IPS-15b (cell line): ENCODE measurements at regions not wholly inside any gene's neighbourhood (a gene's known extent, or its start where the extent isn't known, plus 50 kb on each side); places are given as distances from the start of the nearest gene placed in this dataset.

Experiments
- H3K27me3 ChIP-seq: one replicate; pipeline ENCODE4 v1.6.1; 2013; ENCODE audit warnings: low read length; ENCODE audit not compliant: control insufficient read depth, insufficient read depth
- H3K36me3 ChIP-seq: one replicate; pipeline ENCODE4 v1.6.1; 2013; ENCODE audit warnings: low read length; ENCODE audit not compliant: control insufficient read depth, insufficient read depth
- H3K4me1 ChIP-seq: one replicate; pipeline ENCODE4 v1.6.1; 2013; ENCODE audit warnings: mild to moderate bottlenecking, low read length; ENCODE audit not compliant: control insufficient read depth, insufficient read depth
- H3K4me3 ChIP-seq: one replicate; pipeline ENCODE4 v1.5.1; 2013; ENCODE audit warnings: low read depth, low read length
- H3K9ac ChIP-seq: one replicate; pipeline ENCODE4 v1.6.1; 2013; ENCODE audit warnings: low read depth, mild to moderate bottlenecking, low read length
- H3K9me3 ChIP-seq: one replicate; pipeline ENCODE4 v1.6.1; 2013; ENCODE audit warnings: mild to moderate bottlenecking, low read length; ENCODE audit not compliant: control insufficient read depth, insufficient read depth

- H3K9me3 ChIP-seq, result no peaks in the 10 kb centered on the region
- H3K27me3 ChIP-seq, result no peaks in the 10 kb centered on the region
- H3K4me1 ChIP-seq, result no peaks in the 10 kb centered on the region
- H3K9ac ChIP-seq, result no peak overlapping the region
- H3K36me3 ChIP-seq, result no peaks in the 10 kb centered on the region
- H3K4me3 ChIP-seq, result no peak overlapping the region
Observed at GRCh38 chr3:152710549-152710948, 124.4 kb upstream of the P2RY1 start.

GRCh38 chr3:152713989-152714388 lies 120.9 kb upstream of the P2RY1 start:
- H3K9ac ChIP-seq, result no peak overlapping the region
- H3K4me1 ChIP-seq, result no peaks in the 10 kb centered on the region
- no peaks in the 10 kb centered on the region for H3K9me3 ChIP-seq
- H3K27me3 ChIP-seq, result no peaks in the 10 kb centered on the region
- no peak overlapping the region for H3K4me3 ChIP-seq
- H3K36me3 ChIP-seq, result no peaks in the 10 kb centered on the region

- no peaks in the 10 kb centered on the region for H3K9me3 ChIP-seq
- H3K27me3 ChIP-seq, result no peaks in the 10 kb centered on the region
- no peak overlapping the region for H3K9ac ChIP-seq
- no peaks in the 10 kb centered on the region for H3K36me3 ChIP-seq
- peaks cover 3% of the 10 kb centered on the region for H3K4me1 ChIP-seq
- no peak overlapping the region for H3K4me3 ChIP-seq
Observed at GRCh38 chr3:152714507-152714906, 120.4 kb upstream of the P2RY1 start.

GRCh38 chr3:152717252-152717651 lies 117.7 kb upstream of the P2RY1 start:
- no peaks in the 10 kb centered on the region for H3K27me3 ChIP-seq
- no peak overlapping the region for H3K9ac ChIP-seq
- H3K9me3 ChIP-seq, result no peaks in the 10 kb centered on the region
- peaks cover 7% of the 10 kb centered on the region for H3K4me1 ChIP-seq
- no peak overlapping the region for H3K4me3 ChIP-seq
- no peaks in the 10 kb centered on the region for H3K36me3 ChIP-seq

- H3K4me3 ChIP-seq, result no peak overlapping the region
- H3K9me3 ChIP-seq, result no peaks in the 10 kb centered on the region
- no peak overlapping the region for H3K9ac ChIP-seq
- H3K27me3 ChIP-seq, result no peaks in the 10 kb centered on the region
- peaks cover 7% of the 10 kb centered on the region for H3K4me1 ChIP-seq
- H3K36me3 ChIP-seq, result no peaks in the 10 kb centered on the region
Observed at GRCh38 chr3:152718810-152719209, 116.1 kb upstream of the P2RY1 start.

GRCh38 chr3:152719264-152719663 lies 115.7 kb upstream of the P2RY1 start:
- Histone ChIP-seq H3K9ac (no peak overlapping the region), H3K9me3 (no peaks in the 10 kb centered on the region), H3K4me3 (no peak overlapping the region), H3K27me3 (no peaks in the 10 kb centered on the region), H3K36me3 (no peaks in the 10 kb centered on the region), H3K4me1 (peaks cover 7% of the 10 kb centered on the region)

GRCh38 chr3:152720951-152721718 lies 113.8 kb upstream of the P2RY1 start:
- Histone ChIP-seq H3K36me3 (no peaks in the 10 kb centered on the region), H3K27me3 (no peaks in the 10 kb centered on the region), H3K9me3 (no peaks in the 10 kb centered on the region), H3K4me1 (peaks cover 7% of the 10 kb centered on the region), H3K9ac (no peak overlapping the region), H3K4me3 (no peak overlapping the region)

- peaks cover 4% of the 10 kb centered on the region for H3K4me1 ChIP-seq
- no peaks in the 10 kb centered on the region for H3K36me3 ChIP-seq
- H3K4me3 ChIP-seq, result no peak overlapping the region
- no peaks in the 10 kb centered on the region for H3K9me3 ChIP-seq
- no peak overlapping the region for H3K9ac ChIP-seq
- no peaks in the 10 kb centered on the region for H3K27me3 ChIP-seq
Observed at GRCh38 chr3:152724270-152724669, 110.7 kb upstream of the P2RY1 start.

- Histone ChIP-seq H3K4me1 (no peaks in the 10 kb centered on the region), H3K36me3 (no peaks in the 10 kb centered on the region), H3K9ac (no peak overlapping the region), H3K9me3 (no peaks in the 10 kb centered on the region), H3K4me3 (no peak overlapping the region), H3K27me3 (no peaks in the 10 kb centered on the region)
Observed at GRCh38 chr3:152728231-152728980, 106.5 kb upstream of the P2RY1 start.

GRCh38 chr3:152729906-152730305 lies 105.0 kb upstream of the P2RY1 start:
- H3K4me3 ChIP-seq, result no peak overlapping the region
- H3K4me1 ChIP-seq, result no peaks in the 10 kb centered on the region
- no peaks in the 10 kb centered on the region for H3K9me3 ChIP-seq
- no peaks in the 10 kb centered on the region for H3K27me3 ChIP-seq
- H3K9ac ChIP-seq, result no peak overlapping the region
- H3K36me3 ChIP-seq, result no peaks in the 10 kb centered on the region

GRCh38 chr3:152731511-152731910 lies 103.4 kb upstream of the P2RY1 start:
- no peaks in the 10 kb centered on the region for H3K9me3 ChIP-seq
- no peak overlapping the region for H3K4me3 ChIP-seq
- no peaks in the 10 kb centered on the region for H3K4me1 ChIP-seq
- no peaks in the 10 kb centered on the region for H3K27me3 ChIP-seq
- H3K36me3 ChIP-seq, result no peaks in the 10 kb centered on the region
- H3K9ac ChIP-seq, result no peak overlapping the region

- Histone ChIP-seq H3K4me3 (no peak overlapping the region), H3K9me3 (no peaks in the 10 kb centered on the region), H3K9ac (no peak overlapping the region), H3K4me1 (no peaks in the 10 kb centered on the region), H3K36me3 (no peaks in the 10 kb centered on the region), H3K27me3 (no peaks in the 10 kb centered on the region)
Observed at GRCh38 chr3:152733584-152734119, 101.3 kb upstream of the P2RY1 start.
